ENCODE measurements at regions not wholly inside any gene's neighbourhood (a gene's known extent, or its start where the extent isn't known, plus 50 kb on each side); places are given as distances from the start of the nearest gene placed in this dataset.

DNA sequence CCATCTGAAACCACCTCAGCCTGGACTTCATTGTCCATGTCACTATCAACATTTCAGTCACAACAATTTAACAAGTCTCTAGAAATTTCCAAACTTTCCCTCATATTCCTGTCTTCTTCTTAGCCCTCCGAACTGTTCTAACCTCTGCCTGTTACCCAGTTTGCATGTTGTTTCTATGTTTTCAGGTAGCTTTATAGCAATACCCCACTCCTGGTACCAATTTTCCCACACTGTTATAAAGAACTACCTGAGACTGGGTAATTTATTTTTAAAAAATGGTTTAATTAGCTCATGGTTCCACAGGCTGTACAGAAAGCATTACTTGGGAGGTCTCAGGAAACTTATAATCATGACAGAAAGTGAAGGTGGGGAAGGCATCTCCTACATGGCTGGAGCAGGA is 679.2 kb upstream of the FRG1 start:
- TF ChIP-seq, protein P1, sequence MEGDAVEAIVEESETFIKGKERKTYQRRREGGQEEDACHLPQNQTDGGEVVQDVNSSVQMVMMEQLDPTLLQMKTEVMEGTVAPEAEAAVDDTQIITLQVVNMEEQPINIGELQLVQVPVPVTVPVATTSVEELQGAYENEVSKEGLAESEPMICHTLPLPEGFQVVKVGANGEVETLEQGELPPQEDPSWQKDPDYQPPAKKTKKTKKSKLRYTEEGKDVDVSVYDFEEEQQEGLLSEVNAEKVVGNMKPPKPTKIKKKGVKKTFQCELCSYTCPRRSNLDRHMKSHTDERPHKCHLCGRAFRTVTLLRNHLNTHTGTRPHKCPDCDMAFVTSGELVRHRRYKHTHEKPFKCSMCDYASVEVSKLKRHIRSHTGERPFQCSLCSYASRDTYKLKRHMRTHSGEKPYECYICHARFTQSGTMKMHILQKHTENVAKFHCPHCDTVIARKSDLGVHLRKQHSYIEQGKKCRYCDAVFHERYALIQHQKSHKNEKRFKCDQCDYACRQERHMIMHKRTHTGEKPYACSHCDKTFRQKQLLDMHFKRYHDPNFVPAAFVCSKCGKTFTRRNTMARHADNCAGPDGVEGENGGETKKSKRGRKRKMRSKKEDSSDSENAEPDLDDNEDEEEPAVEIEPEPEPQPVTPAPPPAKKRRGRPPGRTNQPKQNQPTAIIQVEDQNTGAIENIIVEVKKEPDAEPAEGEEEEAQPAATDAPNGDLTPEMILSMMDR (IDR thresholded peaks at IDR 0.05): no peak
- TF ChIP-seq POLR2A (IDR thresholded peaks at IDR 0.05) (no peak), POLR2AphosphoS5 (IDR thresholded peaks at IDR 0.05) (no peak)
